ENCODE measurements at regions not wholly inside any gene's neighbourhood (a gene's known extent, or its start where the extent isn't known, plus 50 kb on each side); places are given as distances from the start of the nearest gene placed in this dataset.

GRCh38 chr2:240341064-240341463 lies 94.4 kb upstream of the GPC1 start:
- DNase-seq (ENCODE audit: low read depth in 2 of 2): no peak

- no peak for DNase-seq (ENCODE audit: low read depth in 2 of 2)
Observed at GRCh38 chr2:240343548-240343947, 91.9 kb upstream of the GPC1 start.

GRCh38 chr2:240344904-240345303 lies 90.6 kb upstream of the GPC1 start:
- no peak for DNase-seq (ENCODE audit: low read depth in 2 of 2)

GRCh38 chr2:240346015-240346752 lies 89.3 kb upstream of the GPC1 start:
- no peak for DNase-seq (ENCODE audit: low read depth in 2 of 2)

GRCh38 chr2:240346753-240347372 lies 88.6 kb upstream of the GPC1 start:
- DNase-seq (ENCODE audit: low read depth in 2 of 2): no peak

- DNase-seq (ENCODE audit: low read depth in 2 of 2): no peak
Observed at GRCh38 chr2:240347373-240347940, 88.0 kb upstream of the GPC1 start.

GRCh38 chr2:240347949-240348500 lies 87.4 kb upstream of the GPC1 start:
- no peak for DNase-seq (ENCODE audit: low read depth in 2 of 2)

GRCh38 chr2:240348522-240348921 lies 86.9 kb upstream of the GPC1 start:
- no peak for DNase-seq (ENCODE audit: low read depth in 2 of 2)

- no peak for DNase-seq (ENCODE audit: low read depth in 2 of 2)
Observed at GRCh38 chr2:240349133-240350005, 86.1 kb upstream of the GPC1 start.

GRCh38 chr2:240350006-240350355 lies 85.5 kb upstream of the GPC1 start:
- DNase-seq (ENCODE audit: low read depth in 2 of 2): no peak

- no peak for DNase-seq (ENCODE audit: low read depth in 2 of 2)
Observed at GRCh38 chr2:240350696-240351087, 84.8 kb upstream of the GPC1 start.

GRCh38 chr2:240351088-240351741 lies 84.2 kb upstream of the GPC1 start:
- no peak for DNase-seq (ENCODE audit: low read depth in 2 of 2)

GRCh38 chr2:240351826-240352426 lies 83.5 kb upstream of the GPC1 start:
- no peak for DNase-seq (ENCODE audit: low read depth in 2 of 2)

GRCh38 chr2:240353086-240353798 lies 82.2 kb upstream of the GPC1 start:
- DNase-seq (ENCODE audit: low read depth in 2 of 2): no peak

GRCh38 chr2:240353944-240354343 lies 81.5 kb upstream of the GPC1 start:
- DNase-seq (ENCODE audit: low read depth in 2 of 2): no peak

- DNase-seq (ENCODE audit: low read depth in 2 of 2): no peak
Observed at GRCh38 chr2:240355001-240355891, 80.2 kb upstream of the GPC1 start.

- no peak for DNase-seq (ENCODE audit: low read depth in 2 of 2)
Observed at GRCh38 chr2:240355962-240356361, 79.5 kb upstream of the GPC1 start.

- no peak for DNase-seq (ENCODE audit: low read depth in 2 of 2)
Observed at GRCh38 chr2:240356700-240357640, 78.5 kb upstream of the GPC1 start.

Measured in activated CD8-positive, alpha-beta memory T cell treated with anti-CD3 and anti-CD28 coated beads for 4 hours (primary cell).